ENCODE measurements at regions not wholly inside any gene's neighbourhood (a gene's known extent, or its start where the extent isn't known, plus 50 kb on each side); places are given as distances from the start of the nearest gene placed in this dataset.

GRCh38 chr19:31629579-31630363 lies 280.5 kb upstream of the TSHZ3 start:
- no peak for TF ChIP-seq CTCF (IDR thresholded peaks at IDR 0.05; ENCODE audit: low read depth, low read length)
- H3K4me3 ChIP-seq (ENCODE audit: low read depth, low read length), result no peak overlapping the region

- TF ChIP-seq CTCF (IDR thresholded peaks at IDR 0.05; ENCODE audit: low read depth, low read length), result no peak
- H3K4me3 ChIP-seq (ENCODE audit: low read depth, low read length), result no peak overlapping the region
These were observed 283.8 kb upstream of the TSHZ3 start for GRCh38 chr19:31633014-31633413.

- no peak overlapping the region for H3K4me3 ChIP-seq (ENCODE audit: low read depth, low read length)
- no peak for TF ChIP-seq CTCF (IDR thresholded peaks at IDR 0.05; ENCODE audit: low read depth, low read length)
These were observed 290.1 kb upstream of the TSHZ3 start for GRCh38 chr19:31639306-31639705.

GRCh38 chr19:31641591-31641990 lies 292.4 kb upstream of the TSHZ3 start:
- no peak for TF ChIP-seq CTCF (IDR thresholded peaks at IDR 0.05; ENCODE audit: low read depth, low read length)
- no peak overlapping the region for H3K4me3 ChIP-seq (ENCODE audit: low read depth, low read length)

GRCh38 chr19:31648347-31648746 lies 299.1 kb upstream of the TSHZ3 start:
- no peak for TF ChIP-seq CTCF (IDR thresholded peaks at IDR 0.05; ENCODE audit: low read depth, low read length)

GRCh38 chr19:31656507-31656906 lies 307.3 kb upstream of the TSHZ3 start:
- no peak for TF ChIP-seq CTCF (IDR thresholded peaks at IDR 0.05; ENCODE audit: low read depth, low read length)
- no peak overlapping the region for H3K4me3 ChIP-seq (ENCODE audit: low read depth, low read length)

More at GRCh38 chr19:31648347-31648746, 299.1 kb upstream of the TSHZ3 start:
- H3K4me3 ChIP-seq (ENCODE audit: low read depth, low read length), result no peak overlapping the region

GRCh38 chr19:31658993-31659896 lies 310.0 kb upstream of the TSHZ3 start:
- no peak overlapping the region for H3K4me3 ChIP-seq (ENCODE audit: low read depth, low read length)
- no peak for TF ChIP-seq CTCF (IDR thresholded peaks at IDR 0.05; ENCODE audit: low read depth, low read length)

Measured in WI38 (cell line).